ES-I3 (cell line): ENCODE measurements at regions not wholly inside any gene's neighbourhood (a gene's known extent, or its start where the extent isn't known, plus 50 kb on each side); places are given as distances from the start of the nearest gene placed in this dataset.

Experiments
- H3K36me3 ChIP-seq: 2 replicates; pipeline ENCODE4 v1.6.1; 2013; ENCODE audit warnings: mild to moderate bottlenecking, low read length, control low read depth, moderate library complexity; ENCODE audit not compliant: insufficient read depth
- H3K4me1 ChIP-seq: 2 replicates; pipeline ENCODE4 v1.6.1; 2013; ENCODE audit warnings: mild to moderate bottlenecking, control low read depth, low read length; ENCODE audit not compliant: insufficient read depth
- H3K9ac ChIP-seq: 2 replicates; pipeline ENCODE4 v1.6.1; 2013; ENCODE audit warnings: low read depth, mild to moderate bottlenecking, low read length, moderate library complexity
- H3K9me3 ChIP-seq: 2 replicates; pipeline ENCODE4 v1.6.1; 2013; ENCODE audit warnings: mild to moderate bottlenecking, low read length, moderate library complexity; ENCODE audit not compliant: control insufficient read depth, insufficient read depth

DNA sequence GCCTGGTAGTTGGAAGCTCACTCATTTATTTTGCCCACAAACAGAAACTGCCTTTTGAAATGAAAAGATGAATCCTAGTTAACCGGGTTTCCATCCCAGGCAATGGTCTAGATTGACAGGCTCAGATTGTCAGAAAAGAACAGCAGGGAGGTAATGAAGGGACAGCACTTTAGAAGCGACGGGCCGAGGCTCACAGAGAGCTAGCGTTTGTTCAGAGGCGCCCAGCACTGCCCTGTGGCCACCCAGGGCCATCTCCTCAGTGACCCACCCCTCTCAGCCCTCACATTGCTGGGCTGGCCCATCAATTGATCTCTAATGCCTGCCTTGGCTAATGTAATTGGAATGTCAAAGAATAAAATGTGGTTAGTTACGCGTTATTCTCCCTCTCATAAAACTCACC, 304.8 kb downstream of the CDCA7 start:
- no peaks in the 10 kb centered on the region for H3K36me3 ChIP-seq
- no peak overlapping the region for H3K9ac ChIP-seq
- H3K9me3 ChIP-seq, result no peaks in the 10 kb centered on the region
- H3K4me1 ChIP-seq, result no peaks in the 10 kb centered on the region

DNA sequence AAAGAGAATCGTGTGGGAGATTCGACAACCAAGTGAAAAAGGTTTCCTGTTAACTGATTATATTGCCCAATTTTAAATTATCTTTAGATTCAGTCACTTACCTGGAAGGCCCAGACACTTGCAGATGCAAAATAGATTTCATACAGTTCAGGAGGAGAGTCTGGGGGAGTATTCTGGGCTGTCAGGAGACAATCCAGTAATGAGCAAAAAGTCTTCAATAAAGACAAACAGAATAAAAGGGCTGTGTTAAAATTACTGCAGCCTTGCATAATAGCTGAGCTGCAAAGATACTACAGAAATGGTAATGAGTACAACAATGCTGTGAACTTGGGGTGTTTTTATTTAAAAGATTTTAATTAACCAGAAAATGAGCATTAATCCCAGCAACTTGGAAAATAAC, 303.6 kb downstream of the SP3 start:
- peaks cover 5% of the 10 kb centered on the region; the same call in 1 of the 2 replicates for H3K4me1 ChIP-seq
- H3K36me3 ChIP-seq, result no peaks in the 10 kb centered on the region
- H3K9me3 ChIP-seq, result no peaks in the 10 kb centered on the region
- H3K9ac ChIP-seq, result no peak overlapping the region

DNA sequence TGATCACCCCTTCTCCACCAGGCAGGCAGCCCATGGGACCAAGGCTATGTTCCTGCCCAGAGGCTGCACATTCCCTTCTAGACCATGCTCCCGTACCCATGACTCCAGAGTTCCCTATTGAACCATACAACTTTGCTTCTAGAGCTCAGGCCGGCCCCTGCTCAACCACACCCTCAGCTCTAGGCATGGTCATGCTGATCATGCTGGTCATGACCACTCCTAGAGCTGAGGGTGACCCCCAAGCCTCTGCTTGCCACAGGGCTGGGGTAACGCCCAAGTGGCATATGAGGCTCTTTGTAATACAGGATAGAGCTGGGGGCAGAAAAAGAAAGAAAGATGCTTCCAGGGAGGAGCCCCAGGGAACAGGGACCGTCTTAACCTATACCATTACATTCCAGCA, 301.8 kb downstream of the SP3 start:
- Histone ChIP-seq H3K4me1 (peaks cover 13% of the 10 kb centered on the region; the same call in 1 of the 2 replicates), H3K9ac (no peak overlapping the region), H3K36me3 (no peaks in the 10 kb centered on the region), H3K9me3 (no peaks in the 10 kb centered on the region)

DNA sequence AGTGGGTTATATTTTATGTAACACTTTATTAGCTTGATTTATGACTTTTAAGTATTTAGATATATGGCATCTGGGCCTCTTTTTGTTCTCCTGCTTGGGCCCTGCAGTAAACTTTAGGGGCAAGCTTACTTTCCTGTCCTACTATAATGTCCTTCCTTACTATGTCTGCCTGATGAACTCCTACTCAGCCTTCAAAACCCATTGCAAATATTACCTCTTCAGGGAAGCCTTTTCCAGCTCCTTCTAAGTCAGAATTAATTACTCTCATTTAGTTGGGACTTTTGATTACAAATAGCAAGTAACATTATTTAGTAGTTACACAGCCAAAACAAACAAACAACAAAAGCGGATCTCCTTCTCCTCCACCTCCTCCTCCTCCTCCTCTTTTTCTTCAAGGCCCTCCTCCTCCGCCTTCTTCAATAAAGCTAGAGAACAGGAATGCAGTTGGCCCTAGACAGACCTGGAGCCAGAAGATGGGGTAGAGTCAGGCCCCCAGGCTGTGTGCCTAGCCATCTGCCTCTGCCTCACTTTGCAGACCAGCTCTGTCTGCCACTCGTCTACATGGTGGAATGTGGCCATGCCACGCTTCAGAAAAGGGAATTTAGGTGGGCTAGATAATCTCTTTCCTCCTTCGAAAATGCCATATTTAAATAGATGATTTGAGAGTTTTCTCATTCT, 301.2 kb downstream of the SP3 start:
- Histone ChIP-seq H3K36me3 (no peaks in the 10 kb centered on the region), H3K4me1 (peaks cover 13% of the 10 kb centered on the region; the same call in 1 of the 2 replicates), H3K9me3 (no peaks in the 10 kb centered on the region), H3K9ac (no peak overlapping the region)

DNA sequence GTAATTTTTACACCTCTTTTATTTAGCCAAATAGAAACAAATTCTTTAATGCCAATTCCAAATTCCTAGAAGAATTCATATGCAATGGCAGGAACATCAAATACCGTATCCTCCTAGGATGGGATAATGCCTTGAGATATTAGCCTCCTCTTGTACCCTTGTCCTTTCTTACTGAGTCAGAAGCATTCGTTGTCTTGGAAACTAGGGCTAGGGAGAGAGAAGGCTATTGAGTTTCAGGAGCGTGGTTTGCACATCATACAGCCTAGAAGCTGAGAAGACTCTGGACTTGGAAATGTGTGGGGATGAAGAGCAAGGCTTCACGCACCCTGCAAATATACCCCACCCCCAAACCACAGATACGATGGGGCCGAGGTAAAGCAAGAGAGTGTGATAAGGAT, 300.7 kb downstream of the SP3 start:
- H3K36me3 ChIP-seq, result no peaks in the 10 kb centered on the region
- no peaks in the 10 kb centered on the region for H3K9me3 ChIP-seq
- no peak overlapping the region for H3K9ac ChIP-seq
- peaks cover 13% of the 10 kb centered on the region; the same call in 1 of the 2 replicates for H3K4me1 ChIP-seq

DNA sequence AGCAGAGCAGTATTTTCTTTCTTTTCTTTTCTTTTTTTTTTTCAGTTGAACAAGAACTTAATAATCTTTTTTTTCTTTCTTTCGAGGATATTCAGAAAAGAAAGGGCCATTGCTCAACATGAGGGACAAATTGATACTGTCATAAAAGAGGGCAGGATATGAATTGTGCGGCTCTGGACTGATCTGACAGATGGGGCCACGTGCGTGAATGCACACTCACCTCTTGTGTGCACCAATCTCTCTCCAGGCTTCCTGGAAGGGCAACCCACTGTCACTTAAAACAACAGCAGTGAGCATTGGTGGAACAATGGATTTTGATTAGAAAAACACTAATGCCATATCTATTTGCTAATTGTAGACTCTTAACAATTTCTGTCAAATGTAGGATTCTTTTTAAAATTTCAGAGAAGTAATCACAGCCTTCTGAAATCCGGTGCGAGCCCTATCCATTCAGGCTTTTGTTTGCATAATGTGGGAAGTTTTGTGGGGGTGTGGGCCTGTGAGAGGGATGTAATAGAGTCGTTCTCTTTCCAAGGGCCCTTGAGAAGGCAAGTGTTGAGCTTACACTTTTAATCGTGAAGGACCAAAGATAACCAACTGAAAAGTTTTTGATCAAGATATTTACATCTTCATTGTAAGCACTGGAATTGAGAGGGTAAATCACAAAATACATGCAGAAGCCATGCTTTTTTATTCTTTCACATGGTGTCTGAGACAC, 298.8 kb downstream of the SP3 start:
- no peaks in the 10 kb centered on the region for H3K9me3 ChIP-seq
- no peak overlapping the region for H3K9ac ChIP-seq
- H3K36me3 ChIP-seq, result no peaks in the 10 kb centered on the region
- H3K4me1 ChIP-seq, result peaks cover 13% of the 10 kb centered on the region; the same call in 1 of the 2 replicates

DNA sequence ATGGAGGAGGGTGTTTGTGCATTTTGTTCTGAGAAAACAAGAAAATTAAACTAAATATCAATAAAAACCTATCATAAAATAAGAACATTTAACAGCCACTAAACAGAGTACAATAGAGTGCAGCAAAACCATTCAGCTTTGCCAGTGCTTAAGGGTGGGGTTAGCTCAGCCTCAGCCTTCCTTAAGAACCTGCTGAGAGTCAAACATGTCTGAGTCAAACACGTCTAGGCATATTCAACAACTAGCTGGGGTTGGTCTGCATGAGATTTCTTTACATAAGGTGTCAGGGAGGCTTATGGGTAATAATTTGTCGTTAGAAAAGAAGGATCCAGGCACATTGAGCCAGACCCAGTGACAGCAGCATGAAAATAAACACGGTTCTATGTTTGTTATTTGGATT, 298.2 kb downstream of the SP3 start:
- Histone ChIP-seq H3K4me1 (peaks cover 13% of the 10 kb centered on the region; the same call in 1 of the 2 replicates), H3K9me3 (no peaks in the 10 kb centered on the region), H3K36me3 (no peaks in the 10 kb centered on the region), H3K9ac (no peak overlapping the region)

DNA sequence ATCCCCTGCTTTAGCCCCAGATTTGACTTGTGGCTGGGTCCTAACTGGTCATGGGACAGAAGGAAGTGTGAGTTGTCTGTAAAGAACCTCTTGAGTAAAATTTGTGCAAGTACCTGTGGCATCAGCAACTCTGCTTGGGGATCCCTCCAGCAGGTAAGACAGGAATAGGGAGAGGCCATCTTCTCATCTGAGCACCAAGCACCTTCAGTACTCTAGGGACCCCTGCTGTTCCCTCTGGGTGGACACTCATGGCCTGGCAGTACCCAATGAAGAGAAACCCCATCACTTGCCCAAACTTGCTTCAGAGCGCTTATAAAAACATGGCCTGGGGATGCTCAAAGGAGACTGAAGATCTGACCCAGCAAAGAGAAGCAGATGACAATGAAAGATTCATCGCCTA, 297.8 kb downstream of the SP3 start:
- Histone ChIP-seq H3K4me1 (peaks cover 13% of the 10 kb centered on the region; the same call in 1 of the 2 replicates), H3K36me3 (no peaks in the 10 kb centered on the region), H3K9ac (no peak overlapping the region), H3K9me3 (no peaks in the 10 kb centered on the region)

DNA sequence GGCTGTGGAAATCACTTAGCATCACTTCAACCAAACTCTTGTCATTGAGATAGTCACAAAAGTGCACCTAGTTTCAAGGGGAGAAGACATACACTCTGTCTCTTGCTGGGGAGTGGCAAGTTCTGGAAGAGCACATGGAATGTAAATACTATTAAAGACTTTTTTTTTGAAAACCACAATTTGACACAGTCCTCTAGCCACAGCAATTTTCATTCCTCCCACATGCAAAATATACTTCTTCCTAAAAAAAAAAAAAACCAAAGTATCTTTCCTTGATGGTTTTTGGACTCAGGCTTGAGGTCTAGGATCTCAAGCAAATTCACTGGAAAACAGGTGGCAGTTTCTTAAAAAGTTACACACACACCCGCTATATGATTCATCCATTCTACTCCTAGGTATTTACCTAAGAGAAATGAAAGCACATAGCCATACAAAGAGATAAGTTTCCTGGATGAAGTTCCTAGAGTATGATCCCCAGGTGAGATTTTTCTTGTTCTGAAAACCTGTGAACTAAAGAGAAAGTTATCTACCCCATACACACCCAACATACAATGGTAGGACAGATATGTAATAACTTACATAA, 295.8 kb downstream of the SP3 start:
- H3K9ac ChIP-seq, result no peak overlapping the region
- H3K9me3 ChIP-seq, result no peaks in the 10 kb centered on the region
- peaks cover 13% of the 10 kb centered on the region; the same call in 1 of the 2 replicates for H3K4me1 ChIP-seq
- no peaks in the 10 kb centered on the region for H3K36me3 ChIP-seq

DNA sequence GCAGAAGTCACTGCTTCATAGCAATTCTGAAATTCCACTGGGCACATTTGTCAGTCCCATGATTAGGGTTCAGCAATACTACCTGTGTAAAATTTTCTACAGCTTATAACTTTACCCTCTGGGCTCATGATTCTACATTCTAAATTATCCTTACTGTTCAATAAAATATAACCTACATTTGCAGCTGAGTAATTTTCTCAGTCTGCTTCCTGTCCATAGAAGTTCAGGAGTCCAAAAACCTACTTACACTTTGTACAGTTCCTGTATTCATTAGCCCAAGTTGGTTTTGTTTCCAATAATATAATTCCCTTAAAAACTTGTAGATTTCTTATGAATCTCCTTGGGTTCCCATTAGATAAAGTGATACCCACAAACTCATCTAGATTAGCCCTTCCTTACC, 295.3 kb downstream of the SP3 start:
- Histone ChIP-seq H3K9me3 (no peaks in the 10 kb centered on the region), H3K4me1 (peaks cover 13% of the 10 kb centered on the region; the same call in 1 of the 2 replicates), H3K9ac (no peak overlapping the region), H3K36me3 (no peaks in the 10 kb centered on the region)

DNA sequence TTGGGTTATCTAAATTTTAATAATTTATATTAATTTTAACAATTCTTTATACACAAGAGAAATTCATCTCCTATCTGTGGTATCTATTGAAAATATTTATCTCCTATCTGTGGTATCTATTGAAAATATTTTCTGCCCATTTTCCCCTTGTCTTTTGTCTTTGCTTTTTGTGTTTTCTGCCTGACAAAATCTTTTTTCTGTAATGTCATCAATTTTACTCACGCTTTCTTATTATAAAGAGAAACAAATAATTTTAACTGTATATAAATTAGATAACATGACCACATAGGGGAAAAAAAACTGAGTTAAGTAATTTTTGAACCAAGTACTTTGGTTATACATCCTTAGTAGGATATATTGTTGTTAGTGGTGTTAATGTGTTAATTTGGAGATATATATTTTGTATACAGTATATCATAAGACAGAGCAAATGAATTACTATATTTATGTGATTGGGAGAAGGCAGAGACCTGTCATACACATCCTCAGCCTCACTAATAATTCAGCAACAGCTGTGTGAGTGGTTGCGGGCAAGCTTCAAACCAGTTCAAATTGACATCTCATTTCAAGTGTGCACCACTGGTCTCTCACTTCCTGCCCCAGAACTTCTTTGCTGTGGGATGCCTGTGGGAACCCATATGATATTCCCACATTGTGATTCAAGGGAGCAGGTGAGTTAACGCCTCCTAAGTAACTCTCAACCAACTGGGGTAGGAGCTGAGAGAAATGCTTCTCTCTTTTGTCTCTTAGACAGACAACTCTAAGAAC, 292.4 kb downstream of the SP3 start:
- Histone ChIP-seq H3K9me3 (no peaks in the 10 kb centered on the region), H3K36me3 (no peaks in the 10 kb centered on the region), H3K4me1 (no peaks in the 10 kb centered on the region), H3K9ac (no peak overlapping the region)

DNA sequence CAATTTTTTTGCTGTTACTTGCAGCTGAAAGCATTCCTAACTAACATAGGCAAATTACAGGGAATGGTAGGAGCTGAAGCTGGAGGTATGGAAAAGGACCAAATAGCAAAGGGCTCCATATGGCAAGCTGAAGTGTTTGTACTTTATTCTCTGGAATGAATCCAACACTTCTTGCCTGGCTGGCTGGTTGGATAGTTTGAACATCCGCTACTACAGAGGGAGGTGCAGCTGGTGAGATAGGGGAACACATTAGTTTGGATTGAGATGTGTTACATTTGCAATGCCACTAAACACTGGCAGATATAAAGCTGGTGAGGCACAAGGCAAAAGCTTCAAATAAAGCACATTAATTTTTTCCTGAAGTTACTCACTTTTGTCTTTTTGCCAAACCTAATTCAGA, 291.5 kb downstream of the SP3 start:
- Histone ChIP-seq H3K4me1 (no peaks in the 10 kb centered on the region), H3K36me3 (no peaks in the 10 kb centered on the region), H3K9me3 (no peaks in the 10 kb centered on the region), H3K9ac (no peak overlapping the region)

DNA sequence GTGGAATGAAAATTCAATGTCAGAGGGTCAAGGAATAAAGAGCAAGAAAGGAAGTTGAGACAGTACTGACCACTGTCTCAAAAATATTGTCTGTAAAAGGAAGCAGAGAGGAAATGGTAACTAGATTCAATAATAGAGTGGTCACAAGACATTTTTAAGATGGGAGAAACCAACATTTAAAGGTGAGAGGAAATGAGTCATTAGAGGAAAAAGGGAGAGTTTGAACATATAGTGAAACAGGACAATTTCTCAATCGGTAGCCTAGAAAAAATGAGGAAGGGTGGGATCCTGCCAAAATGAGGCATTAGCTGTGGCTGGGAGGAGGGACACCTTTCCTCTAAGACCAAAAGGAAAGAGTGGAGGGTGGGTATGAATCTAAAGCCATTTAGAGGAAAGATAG, 288.5 kb downstream of the SP3 start:
- no peak overlapping the region for H3K9ac ChIP-seq
- H3K9me3 ChIP-seq, result no peaks in the 10 kb centered on the region
- no peaks in the 10 kb centered on the region for H3K4me1 ChIP-seq
- H3K36me3 ChIP-seq, result no peaks in the 10 kb centered on the region; the same call in 1 of the 2 replicates

DNA sequence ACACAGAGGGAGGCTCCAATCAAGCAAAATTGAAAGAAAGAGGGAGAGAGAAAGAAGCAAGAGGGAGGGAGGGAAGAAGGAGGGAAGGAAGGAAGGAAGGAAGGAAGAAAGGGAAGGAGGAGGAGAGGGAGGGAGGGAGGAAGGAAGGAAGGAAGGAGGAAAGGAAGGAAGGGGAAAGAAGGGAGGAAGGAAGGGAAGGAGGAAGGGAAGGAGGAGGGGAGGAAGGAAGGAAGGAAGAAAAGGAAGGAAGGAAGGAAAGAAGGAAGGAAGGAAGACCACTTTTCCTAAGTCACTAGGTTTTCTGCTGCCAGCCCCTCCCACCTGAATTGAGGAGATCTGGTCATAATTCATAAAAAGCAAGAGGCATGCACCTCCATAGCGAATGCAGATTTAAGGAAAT, 287.0 kb downstream of the SP3 start:
- H3K36me3 ChIP-seq, result no peaks in the 10 kb centered on the region; the same call in 1 of the 2 replicates
- no peaks in the 10 kb centered on the region for H3K9me3 ChIP-seq
- H3K4me1 ChIP-seq, result no peaks in the 10 kb centered on the region

More for the DNA sequence above, 287.0 kb downstream of the SP3 start:
- no peak overlapping the region for H3K9ac ChIP-seq
